ENCODE measurements at regions not wholly inside any gene's neighbourhood (a gene's known extent, or its start where the extent isn't known, plus 50 kb on each side); places are given as distances from the start of the nearest gene placed in this dataset.

DNA sequence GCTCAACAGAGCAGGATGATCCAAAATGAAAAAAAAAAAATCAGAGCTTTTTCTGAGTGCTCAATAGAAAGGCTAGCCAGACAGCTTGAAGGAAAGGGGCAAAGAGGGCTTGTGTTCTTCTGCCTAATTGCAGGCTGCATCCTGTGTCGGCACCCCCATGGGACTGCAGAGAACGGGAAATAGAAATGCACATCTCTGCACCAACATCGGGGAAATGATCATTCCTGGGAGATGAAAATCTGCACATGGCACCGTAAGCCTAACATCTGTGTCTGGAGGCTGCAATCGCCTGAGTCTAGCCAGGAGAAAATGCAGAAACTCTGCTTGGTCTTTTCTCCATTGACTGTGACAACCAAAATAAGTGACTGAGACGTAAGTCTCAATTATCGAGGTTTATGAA lies 243.9 kb downstream of the ICE1 start:
- Histone ChIP-seq H3K4me1 (no peaks in the 10 kb centered on the region), H3K36me3 (no peaks in the 10 kb centered on the region), H3K9me3 (no peaks in the 10 kb centered on the region), H3K27me3 (no peaks in the 10 kb centered on the region), H3K4me3 (no peak overlapping the region), H3K27ac (no peak overlapping the region)
- intact Hi-C loops (cut with DNase I; ENCODE audit: low total_unique reads): loop anchor here (5.0 kb wide), 2 partner anchors 319 to 1071 kb away; no protein-coding TSS in a partner anchor
- TF ChIP-seq POLR2AphosphoS5 (IDR thresholded peaks at IDR 0.05) (no peak), POLR2A (IDR thresholded peaks at IDR 0.05) (no peak)
- TF ChIP-seq, protein P1, sequence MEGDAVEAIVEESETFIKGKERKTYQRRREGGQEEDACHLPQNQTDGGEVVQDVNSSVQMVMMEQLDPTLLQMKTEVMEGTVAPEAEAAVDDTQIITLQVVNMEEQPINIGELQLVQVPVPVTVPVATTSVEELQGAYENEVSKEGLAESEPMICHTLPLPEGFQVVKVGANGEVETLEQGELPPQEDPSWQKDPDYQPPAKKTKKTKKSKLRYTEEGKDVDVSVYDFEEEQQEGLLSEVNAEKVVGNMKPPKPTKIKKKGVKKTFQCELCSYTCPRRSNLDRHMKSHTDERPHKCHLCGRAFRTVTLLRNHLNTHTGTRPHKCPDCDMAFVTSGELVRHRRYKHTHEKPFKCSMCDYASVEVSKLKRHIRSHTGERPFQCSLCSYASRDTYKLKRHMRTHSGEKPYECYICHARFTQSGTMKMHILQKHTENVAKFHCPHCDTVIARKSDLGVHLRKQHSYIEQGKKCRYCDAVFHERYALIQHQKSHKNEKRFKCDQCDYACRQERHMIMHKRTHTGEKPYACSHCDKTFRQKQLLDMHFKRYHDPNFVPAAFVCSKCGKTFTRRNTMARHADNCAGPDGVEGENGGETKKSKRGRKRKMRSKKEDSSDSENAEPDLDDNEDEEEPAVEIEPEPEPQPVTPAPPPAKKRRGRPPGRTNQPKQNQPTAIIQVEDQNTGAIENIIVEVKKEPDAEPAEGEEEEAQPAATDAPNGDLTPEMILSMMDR (IDR thresholded peaks at IDR 0.05): no peak
- DNase-seq (ENCODE audit: low spot score in 2 of 2): no peak

DNA sequence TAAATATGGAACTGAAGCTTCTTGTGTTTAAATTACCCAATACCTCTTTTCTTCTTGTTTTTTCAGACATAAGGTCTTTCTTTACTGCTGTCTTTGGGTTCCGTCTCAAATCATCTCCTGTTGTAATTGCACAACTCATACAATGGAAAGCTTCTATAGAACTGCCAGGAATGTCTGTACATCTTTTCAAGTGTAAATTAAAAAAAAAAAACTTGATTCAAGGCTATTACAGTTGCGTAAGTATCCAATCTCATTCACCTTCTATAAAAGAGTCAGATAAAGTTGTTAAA lies 243.5 kb downstream of the ICE1 start:
- TF ChIP-seq POLR2AphosphoS5 (IDR thresholded peaks at IDR 0.05): no peak
- no peak for TF ChIP-seq POLR2A (IDR thresholded peaks at IDR 0.05)
- H3K27me3 ChIP-seq: no peaks in the 10 kb centered on the region
- no peaks in the 10 kb centered on the region for H3K4me1 ChIP-seq
- H3K4me3 ChIP-seq: no peak overlapping the region
- DNase-seq (ENCODE audit: low spot score in 2 of 2): no peak
- no peaks in the 10 kb centered on the region for H3K36me3 ChIP-seq
- intact Hi-C loops (cut with DNase I; ENCODE audit: low total_unique reads): loop anchor here (5.0 kb wide), 2 partner anchors 319 to 1071 kb away; no protein-coding TSS in a partner anchor
- H3K9me3 ChIP-seq: no peaks in the 10 kb centered on the region
- no peak overlapping the region for H3K27ac ChIP-seq

DNA sequence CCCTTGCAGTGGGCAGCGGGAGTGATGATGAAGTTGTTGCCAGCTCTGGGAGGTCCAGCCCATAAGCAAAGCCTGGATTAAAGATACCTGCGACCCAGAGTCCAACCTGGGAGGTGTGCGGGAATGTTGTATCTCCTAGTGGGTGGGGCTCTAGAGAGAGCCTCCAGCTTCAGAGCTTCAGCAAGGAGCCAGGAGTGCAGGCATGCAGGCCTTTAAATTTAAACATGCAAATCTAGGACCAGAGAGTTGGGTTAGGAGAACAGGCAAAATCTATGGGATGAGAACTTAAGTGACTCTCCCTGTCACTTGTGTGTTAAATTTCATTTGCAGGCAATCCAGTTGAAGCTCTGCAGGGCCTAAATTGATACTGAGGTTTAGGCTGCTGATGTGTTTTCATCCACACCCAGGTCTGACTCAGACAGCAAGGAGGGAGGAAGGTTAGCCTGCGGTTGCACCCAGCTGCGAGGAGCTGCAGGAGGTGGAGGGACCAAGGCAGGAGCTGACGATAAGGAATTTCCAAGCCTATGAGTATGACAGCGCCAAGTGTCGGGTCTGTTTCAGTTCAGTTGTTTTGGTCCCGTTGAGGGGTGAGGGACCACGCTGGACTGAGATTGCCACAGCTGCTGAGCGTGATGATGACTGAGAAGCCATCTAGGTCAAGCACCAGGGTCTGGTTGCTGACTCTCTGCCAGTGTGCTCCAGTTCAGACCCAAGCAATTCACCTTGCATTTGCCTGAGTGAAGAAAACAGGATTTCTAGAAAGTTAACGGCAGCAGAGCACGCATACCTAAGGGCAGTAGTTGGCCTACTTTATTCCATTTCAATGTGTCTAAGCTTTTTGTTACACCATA lies 243.0 kb downstream of the ICE1 start:
- H3K4me1 ChIP-seq: no peaks in the 10 kb centered on the region
- no peak overlapping the region for H3K4me3 ChIP-seq
- no peaks in the 10 kb centered on the region for H3K9me3 ChIP-seq
- no peaks in the 10 kb centered on the region for H3K27me3 ChIP-seq
- DNase-seq (ENCODE audit: low spot score in 2 of 2): no peak
- H3K27ac ChIP-seq: no peak overlapping the region
- intact Hi-C loops (cut with DNase I; ENCODE audit: low total_unique reads): loop anchor here (5.0 kb wide), 2 partner anchors 318 to 1072 kb away; no protein-coding TSS in a partner anchor
- no peaks in the 10 kb centered on the region for H3K36me3 ChIP-seq
- TF ChIP-seq, protein P1 (IDR thresholded peaks at IDR 0.05): no peak
- TF ChIP-seq POLR2AphosphoS5 (IDR thresholded peaks at IDR 0.05) (no peak), POLR2A (IDR thresholded peaks at IDR 0.05) (no peak)

DNA sequence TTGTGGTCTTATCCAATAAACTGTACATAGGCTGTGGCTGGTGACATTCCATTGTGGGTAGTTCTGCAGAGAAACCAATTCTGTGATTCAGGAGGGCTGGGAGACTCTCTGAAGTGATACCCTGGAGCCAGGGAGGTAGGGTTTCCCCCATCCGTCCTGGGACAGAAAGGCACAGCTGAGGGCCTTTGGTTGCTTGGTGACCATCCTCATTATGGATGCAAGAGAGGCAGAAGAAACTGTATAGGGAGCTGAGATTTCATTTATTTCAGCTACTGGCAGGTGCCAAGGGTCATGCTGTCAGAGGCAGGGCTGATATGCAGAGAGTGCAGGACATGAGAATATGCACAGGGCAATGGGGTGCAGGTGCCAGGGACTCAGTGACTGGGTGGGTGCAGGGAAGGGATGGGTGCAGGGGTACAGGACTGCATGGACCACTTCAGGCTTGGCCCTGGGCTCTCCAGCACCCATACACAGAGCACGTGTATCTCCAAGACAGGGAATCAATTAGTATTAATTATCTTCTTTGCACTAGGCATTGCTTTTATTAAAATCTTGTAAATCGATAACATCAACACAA lies 236.5 kb downstream of the ICE1 start:
- Histone ChIP-seq H3K27me3 (no peaks in the 10 kb centered on the region), H3K4me3 (no peak overlapping the region), H3K4me1 (no peaks in the 10 kb centered on the region), H3K36me3 (no peaks in the 10 kb centered on the region), H3K9me3 (no peaks in the 10 kb centered on the region), H3K27ac (no peak overlapping the region)
- intact Hi-C loops (cut with DNase I; ENCODE audit: low total_unique reads): no loop called here
- TF ChIP-seq POLR2A (IDR thresholded peaks at IDR 0.05) (no peak), POLR2AphosphoS5 (IDR thresholded peaks at IDR 0.05) (no peak)
- TF ChIP-seq, protein P1 (IDR thresholded peaks at IDR 0.05): no peak
- no peak for DNase-seq (ENCODE audit: low spot score in 2 of 2)

DNA sequence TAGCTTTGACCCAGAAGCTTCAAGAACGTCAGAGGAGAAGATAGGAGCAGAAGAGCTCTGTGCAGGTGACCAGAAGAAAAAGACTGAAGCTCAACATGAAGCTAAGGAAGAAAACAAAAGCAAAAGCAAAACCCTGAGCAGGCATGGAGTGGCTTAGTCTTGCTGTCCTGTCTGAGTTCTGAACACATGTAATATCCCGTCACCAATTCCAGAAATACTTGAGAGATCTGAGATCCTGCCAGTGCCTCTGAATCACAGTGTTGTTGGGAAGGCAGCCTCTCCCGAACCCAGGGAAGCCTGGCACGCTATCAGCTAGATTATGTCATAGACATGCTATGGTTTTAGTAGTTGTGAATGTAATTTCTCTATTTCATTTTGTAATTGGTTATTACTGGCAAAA lies 235.7 kb downstream of the ICE1 start:
- intact Hi-C loops (cut with DNase I; ENCODE audit: low total_unique reads): no loop called here
- DNase-seq (ENCODE audit: low spot score in 2 of 2): no peak
- H3K27me3 ChIP-seq: no peaks in the 10 kb centered on the region
- H3K36me3 ChIP-seq: no peaks in the 10 kb centered on the region
- no peaks in the 10 kb centered on the region for H3K9me3 ChIP-seq
- TF ChIP-seq POLR2A (IDR thresholded peaks at IDR 0.05): no peak
- TF ChIP-seq, protein P1 (IDR thresholded peaks at IDR 0.05): no peak
- no peak for TF ChIP-seq POLR2AphosphoS5 (IDR thresholded peaks at IDR 0.05)
- no peaks in the 10 kb centered on the region for H3K4me1 ChIP-seq
- H3K4me3 ChIP-seq: peak overlapping the region in 1 of 3 donors; percentile 40
- no peak overlapping the region for H3K27ac ChIP-seq

Measured in breast epithelium (tissue), 4 donors.